Activated CD4-positive, CD25-positive, alpha-beta regulatory T cell treated with anti-CD3 and anti-CD28 coated beads, Interleukin-2, amount 50 U/mL, for 72 hours (primary cell): ENCODE measurements at regions not wholly inside any gene's neighbourhood (a gene's known extent, or its start where the extent isn't known, plus 50 kb on each side); places are given as distances from the start of the nearest gene placed in this dataset.
"Not testable (repeated sequence)": the region's sequence is repeated elsewhere in the genome, so short reads cannot be mapped to it uniquely, and the experiment has no call there.

Experiments used
- DNase-seq: peaks from one replicate; pipeline ENCODE4 v3.0.0; 2021

DNA sequence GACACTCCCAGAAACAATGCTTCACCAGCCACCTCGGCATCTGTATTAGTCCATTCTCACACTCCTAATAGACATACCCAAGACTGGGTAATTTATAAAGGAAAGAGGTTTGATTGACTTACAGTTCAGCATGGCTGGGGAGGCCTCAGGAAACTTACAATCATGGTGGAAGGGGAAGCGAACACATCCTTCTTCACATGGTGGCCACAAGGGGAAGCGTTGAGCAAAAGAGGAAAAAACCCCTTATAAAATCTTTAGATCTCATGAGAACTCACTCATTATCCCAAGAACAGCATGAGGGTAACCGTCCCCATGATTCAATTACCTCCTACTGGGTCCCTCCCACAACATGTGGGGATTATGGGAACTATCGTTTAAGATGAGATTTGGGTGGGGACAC is 140.9 kb downstream of the LIG4 start:
- not testable (repeated sequence) for DNase-seq

DNA sequence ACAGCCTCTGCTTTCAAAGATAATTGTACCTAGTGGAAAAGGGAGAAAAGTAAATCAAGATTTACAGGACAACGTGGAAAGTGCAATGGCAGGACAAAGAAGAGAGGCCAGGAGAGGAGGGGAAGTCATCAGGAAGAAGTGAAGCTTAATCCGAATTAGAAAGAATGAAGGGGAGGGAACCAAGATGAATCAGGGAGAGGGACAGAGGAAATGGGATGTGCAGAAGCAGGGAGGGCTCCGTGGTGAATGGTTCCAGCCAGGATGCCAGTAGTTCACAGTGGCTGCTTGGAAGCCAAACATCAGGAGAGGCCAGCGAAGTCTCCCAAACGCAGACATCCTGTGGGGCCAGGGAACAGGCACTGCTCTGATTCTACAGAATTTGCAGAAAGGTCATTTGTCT is 144.4 kb downstream of the LIG4 start:
- no peak for DNase-seq

DNA sequence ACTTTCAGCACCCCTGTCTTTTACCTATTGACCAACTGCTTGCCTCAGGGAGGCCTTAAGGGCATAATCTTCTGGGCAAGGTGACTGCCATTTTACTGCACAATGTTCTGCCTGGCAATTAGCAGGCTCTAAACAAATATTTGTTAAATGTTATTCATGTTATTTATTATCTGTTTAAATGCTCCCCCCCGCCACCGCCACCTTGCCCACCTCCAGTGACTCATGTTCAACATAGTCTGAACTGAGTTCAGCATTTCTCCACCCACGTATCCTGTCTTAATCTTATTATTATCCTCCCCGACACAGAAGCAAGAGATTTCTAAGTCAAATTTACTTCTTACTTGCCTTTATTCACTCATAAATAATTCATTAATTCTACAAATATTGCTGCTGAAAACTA is 144.8 kb downstream of the LIG4 start:
- no peak for DNase-seq

DNA sequence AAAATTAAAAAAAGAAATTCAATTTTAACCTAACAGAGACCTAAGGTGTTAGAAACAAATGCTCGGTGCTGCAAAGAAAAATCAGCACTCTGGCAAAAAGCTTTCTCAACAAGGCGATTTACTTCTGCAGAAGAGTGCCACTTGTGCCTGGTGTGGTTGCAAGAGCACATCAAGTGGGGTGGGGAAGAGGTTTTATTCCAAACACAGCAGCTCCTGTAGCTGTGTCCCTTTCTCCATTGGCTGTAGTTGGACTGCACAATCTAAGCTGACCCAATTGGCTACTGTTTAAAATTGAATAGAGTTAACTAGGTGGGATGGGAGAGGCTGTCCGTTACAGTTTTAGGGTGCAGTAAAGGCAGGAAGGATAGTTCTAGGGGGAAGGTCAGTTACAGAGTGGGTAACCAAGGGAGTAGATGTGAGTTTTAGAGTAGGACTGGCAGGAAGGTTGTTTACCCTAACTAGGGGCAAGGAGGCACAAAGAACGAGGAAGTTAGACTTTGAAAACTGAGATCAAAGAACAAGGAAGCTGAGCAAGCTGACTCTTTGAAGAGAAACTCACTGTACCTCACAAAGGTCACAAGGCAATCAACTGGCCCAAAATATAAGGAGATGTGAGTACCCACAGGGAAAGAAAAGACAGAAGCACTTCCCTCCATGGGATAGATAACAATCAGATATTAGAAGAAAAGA is 145.7 kb downstream of the LIG4 start:
- no peak for DNase-seq

DNA sequence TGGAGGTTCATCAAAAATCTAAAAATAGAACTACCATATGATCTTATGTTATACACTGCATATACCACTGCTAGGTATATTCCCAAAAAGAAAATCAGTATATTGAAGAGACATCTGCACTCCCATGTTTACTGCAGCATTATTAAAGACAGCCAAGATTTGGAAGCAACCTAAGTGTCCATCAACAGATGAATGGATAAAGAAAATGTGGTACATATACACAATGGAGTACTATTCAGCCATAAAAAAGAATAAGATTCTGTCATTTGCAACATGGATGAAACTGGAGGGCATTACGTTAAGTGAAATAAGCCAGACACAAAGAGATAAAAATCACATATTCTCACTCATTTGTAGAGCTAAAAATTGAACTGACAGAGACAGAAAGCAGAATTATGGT is 151.0 kb downstream of the LIG4 start:
- DNase-seq: not testable (repeated sequence)

DNA sequence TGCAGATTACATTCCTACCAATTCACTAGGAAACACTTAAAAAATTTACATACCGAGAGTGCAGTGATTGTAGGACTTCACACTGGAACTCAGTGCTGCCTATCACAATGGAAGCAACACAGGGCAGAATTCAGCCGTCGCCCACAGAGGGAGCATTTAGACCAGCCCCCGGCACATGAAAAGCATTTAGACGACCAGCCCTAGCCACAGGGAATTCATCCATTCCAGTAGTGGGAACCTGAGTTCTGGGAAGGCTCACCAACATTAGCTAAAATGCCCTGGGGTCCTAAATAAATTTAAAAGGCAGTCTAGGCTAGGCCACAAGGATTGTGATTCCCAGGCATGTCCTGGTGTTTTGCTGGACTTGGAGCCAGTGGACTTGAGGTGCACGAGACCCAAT is 155.2 kb downstream of the LIG4 start:
- DNase-seq: no peak

DNA sequence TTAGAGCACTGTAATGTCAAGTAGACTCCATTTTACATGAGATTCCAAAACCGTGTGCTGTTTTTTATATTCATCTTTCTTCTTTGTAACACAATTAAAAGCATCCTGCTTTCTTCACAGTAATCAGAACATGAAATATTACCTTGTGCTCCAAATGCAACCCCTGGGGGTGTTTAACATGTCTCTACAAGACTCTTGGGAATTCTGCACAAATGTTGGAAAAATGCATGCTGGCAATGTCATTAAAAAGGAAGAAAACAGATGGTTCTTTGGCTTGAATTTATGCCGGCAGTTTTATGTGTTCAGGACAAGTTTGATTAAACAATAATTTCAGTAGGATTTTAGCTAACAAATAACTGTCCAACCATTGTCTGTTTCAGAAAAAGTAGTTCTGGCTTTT is 159.1 kb downstream of the LIG4 start:
- no peak for DNase-seq

DNA sequence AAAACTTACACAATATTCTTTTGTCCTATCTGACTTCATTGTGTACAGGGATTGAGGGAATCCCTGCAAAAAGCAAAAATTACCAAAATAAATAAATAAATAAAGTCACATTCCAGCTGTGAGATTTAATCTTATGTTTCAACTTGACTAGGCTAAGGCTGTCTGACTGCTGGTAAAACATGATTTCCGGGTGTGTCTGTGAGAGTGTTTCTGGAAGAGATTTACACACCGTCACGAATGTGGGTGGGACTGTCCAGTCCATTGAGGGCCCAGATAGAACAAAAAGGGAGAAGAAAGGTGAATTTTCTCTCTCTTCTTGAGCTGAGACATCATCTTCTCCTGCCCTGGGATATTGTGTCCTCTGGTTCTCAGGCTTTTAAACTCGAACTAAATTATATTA is 166.1 kb downstream of the LIG4 start:
- DNase-seq: no peak

DNA sequence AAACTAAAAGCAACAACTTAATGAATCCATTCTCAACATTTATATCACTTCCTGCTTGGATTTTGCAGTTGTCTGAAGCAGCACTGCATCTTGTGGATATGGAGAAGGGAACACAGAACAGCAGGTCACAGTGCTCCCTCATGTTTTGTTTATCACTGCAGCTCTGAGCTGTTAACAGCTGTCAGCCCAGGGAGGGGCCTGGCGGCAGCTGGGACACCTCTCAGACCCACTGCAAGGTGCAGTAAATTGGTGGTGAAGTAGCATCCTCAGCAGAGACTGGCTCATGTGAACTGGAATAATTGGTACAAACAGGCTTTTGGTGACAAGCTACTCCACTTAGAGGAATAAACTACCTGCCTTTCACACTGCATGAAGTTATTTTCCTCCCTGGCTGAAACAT is 170.4 kb downstream of the LIG4 start:
- DNase-seq: no peak

DNA sequence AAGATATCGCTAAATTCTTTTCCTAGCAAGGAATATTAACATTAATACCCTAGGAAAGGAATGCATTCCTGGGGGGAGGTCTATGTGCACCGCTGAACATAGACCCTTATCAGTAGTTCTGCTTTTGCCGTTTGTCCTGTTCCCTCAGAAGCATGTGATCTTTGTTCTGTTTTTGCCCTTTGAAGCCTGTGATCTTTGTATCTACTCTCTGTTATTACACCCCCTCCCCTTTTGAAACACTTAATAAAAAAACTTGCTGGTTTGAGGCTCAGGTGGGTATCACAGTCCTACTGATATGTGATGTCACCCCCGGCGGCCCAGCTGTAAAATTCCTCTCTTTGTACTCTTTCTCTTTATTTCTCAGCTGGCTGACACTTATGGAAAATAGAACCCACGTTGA is 172.5 kb downstream of the LIG4 start:
- not testable (repeated sequence) for DNase-seq

DNA sequence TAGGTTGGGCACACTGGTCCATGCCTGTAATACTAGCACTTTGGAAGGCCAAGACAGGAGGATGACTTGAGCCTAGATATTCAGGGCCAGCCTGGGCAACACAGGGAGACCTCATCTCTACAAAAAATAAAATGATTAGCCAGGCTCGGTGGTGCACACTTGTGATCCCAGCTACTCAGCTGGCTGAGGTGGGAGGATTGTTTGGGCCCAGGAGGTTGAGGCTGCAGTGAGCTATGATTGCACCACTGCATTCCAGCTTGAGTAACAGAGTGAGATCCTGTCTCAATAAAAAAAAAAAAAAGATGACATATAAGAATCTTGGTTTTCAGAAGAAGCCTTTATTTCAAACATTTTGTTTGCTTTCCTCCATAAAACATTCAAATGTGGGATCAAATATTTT is 178.0 kb downstream of the LIG4 start:
- DNase-seq: no peak

DNA sequence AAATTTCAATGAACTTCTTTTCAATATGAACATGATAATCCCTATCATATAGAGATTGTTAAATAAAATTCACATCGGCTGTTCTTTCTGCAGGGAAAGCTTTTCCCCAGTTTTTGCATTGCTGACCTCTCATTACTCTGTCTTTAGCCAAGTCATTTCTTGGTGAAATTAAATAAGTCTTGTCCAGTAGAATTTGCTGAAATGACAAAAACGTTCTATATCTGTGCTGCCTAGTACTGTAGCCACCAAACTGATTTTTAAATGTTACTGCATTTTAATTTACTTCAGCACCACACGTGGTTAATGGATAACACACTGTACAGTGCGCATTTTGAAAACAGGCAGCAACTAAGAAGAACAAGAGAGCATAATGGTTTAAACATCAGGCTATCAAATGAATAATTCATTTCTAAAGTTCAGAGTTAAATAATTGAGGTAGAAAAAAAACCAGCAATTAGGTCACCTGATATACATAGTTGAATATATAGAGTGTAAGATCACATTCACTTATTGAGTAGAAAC is 178.9 kb downstream of the LIG4 start:
- DNase-seq: no peak

DNA sequence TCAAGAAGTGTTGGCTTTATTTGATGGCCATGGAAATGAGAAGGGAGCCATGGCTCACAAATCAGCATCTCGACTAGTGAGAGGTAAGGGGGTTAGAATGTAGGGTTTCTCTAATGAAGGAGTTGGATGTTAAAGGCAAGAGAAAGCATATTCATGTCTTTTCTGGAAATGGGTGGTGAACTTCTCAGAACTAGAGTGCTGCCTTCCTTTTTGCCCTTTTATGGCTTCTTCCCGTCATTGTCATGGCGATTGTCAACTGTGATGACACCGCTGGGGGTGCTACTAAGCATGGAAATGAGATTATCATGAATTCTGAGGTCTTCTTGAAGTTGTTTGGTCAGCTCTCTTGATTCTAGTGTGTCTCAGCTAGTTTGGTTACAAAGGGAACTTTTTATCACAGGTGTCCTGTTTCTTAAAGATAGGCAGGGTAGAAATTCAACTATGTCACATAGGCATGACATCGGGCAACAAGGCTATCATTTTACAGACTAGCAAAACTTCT is 180.4 kb downstream of the LIG4 start:
- DNase-seq: no peak

DNA sequence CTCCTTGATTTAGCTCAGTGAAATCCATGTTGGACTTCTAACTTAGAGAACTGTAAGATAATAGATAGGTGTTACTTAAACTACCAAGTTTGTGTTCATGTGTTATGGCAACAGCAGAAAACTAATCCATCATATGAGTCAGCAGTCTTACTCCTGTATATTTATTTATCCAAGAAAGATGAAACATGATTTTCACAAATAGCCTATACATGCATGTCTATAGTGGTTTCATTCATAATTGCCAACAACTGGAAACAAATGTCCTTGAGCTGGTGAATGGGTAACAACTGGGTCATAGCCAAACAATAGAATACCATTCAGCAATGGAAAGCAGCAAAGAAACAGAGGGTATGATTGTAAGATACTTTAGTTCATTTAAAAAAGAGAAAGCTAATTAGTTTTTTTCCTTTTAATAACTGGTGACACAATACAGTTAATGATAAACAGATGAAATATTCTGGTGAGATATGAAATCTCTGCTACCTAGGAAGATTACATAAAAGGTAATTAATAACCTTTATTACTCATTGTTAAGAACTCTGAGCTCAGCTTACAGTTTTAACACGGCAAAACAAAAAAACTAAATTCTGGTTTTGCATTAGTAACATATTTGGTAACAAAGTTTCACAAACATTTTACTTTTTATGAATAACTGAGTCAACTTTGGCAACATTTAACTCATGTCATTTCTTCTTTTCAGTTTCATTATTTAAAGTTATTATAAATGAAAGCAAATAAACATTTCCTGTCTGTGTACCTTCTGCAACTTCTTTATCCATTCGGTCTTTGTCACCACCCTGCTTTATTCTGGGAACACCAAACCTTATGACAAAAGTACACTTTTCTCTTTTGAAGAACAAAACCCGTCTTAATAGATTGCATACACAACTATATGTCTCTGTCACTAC is 181.3 kb downstream of the LIG4 start:
- DNase-seq: no peak

DNA sequence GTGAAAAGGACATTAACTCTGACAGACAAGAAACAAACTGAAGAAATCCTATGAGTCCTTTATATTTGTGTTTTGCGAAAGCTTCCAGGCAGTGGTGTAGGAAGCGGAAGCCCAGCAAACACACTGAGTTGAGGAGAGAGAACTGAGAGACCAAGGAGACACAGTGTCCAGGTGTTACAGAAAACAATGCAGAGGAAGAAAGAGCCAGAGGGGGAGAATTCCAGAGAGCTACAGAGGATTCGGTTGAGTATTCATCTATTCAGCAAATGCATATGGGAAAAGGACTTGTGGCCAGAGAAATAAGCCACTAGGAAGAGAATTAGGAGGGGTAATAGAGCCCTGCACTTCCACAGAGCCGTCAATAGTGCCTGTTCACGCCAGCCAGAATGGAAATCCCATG is 183.5 kb downstream of the LIG4 start:
- no peak for DNase-seq

DNA sequence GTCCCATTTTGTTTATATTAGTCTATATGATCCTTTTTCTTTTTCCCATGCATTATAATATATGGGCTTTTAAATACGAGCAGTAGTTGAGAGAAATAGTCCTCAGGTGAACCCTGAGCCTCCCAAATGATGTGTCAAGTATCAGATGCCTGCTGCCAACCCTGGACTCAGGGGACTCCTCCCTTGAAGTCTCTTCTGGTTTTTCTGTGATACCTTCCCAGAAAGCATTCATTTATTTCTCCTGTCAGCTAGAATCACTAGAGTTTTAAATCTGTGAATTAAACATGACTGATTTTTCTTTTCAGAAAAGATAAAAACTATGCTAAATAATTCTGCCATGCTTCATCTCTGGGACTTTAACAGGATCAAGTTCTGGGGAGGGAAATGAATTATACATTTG is 184.6 kb downstream of the LIG4 start:
- no peak for DNase-seq

DNA sequence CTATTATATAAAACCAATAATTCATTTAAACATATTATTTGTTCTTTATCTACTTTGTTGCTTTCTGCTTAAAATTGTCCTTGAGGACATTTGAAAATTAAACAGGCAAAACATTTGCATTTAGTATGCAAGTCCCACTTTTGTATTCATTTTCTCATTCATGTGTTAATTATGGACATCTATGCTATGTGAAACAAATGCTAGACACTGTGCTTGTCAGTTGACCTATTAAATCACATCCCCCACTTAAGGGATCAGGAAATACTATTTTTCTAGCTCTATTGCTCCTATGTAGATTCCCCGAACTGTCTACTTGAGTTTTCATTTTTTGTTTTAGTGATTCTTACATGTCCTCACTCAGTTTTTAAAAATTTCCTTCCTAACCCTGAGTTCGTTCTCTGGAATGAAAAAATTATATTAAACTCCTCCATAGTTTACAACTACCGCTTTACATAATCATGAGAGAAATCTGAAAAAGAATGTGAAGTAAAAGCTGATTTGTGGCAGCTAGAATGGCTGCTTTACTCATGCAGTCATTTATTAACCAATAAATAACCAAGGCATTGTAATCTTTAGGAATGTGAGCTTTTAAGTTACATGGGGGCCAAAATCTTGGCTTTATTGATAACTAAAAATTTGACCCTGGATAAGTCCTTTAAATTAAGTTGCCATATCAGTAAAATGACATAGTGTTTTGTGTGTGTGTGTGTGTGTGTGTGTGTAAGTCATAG is 188.5 kb downstream of the LIG4 start:
- DNase-seq: no peak

DNA sequence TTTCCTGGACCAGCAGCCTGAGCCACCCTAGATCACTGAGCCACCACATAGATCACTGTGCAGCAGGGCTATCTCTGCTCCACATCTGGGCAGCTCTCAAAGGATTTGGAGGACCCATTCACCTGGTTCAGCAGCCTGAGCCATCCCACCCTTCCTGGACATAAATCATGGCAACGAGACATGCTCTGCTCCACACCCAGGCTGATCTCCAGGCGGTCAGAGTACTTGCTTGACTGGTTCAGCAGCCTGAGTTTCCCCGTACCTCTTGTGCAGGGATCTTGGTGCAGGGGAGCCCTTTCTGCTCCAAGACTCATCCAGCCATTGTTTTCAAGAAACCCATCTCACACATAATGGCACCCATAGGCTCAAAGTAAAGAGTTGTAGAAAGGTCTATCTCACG is 195.3 kb downstream of the LIG4 start:
- DNase-seq: no peak

DNA sequence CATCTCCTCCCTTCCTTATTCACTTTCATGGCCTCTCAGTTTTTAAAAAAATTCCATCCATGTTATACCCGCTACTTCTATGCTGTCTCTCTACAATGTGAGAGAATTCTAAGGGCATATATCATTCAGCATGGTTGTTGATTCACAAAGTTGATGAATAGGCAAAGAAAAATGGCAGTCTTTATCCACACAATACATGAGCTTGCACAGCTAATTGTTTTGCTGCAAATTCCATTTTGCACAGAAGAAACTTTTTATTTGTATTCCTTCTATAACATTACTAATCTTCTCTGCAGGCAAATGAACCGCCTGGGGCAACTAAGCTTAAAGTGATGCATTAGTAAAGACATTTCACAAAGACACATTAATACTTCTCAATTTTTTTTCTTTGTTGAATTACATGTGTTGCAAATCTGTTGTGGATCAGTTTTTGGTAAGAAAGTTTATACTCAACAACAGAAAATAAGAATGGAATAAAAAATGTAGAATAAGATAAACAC is 196.9 kb downstream of the LIG4 start:
- no peak for DNase-seq

DNA sequence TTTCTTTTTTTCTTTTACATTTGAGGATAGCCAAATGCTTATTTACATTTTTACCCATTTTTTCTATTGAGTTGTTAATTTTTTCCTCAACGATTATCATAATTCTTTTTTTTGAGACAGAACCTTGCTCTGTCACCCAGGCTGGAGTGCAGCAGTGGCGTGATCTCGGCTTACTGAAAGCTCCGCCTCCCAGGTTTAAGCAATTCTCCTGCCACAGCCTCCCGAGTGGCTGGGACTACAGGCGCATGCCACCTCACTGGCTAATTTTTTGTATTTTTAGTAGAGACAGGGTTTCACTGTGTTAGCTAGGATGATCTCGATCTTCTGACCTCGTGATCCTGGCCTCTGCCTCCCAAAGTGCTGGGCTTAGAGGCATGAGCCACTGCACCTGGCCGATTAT is 208.7 kb downstream of the LIG4 start:
- DNase-seq: no peak

DNA sequence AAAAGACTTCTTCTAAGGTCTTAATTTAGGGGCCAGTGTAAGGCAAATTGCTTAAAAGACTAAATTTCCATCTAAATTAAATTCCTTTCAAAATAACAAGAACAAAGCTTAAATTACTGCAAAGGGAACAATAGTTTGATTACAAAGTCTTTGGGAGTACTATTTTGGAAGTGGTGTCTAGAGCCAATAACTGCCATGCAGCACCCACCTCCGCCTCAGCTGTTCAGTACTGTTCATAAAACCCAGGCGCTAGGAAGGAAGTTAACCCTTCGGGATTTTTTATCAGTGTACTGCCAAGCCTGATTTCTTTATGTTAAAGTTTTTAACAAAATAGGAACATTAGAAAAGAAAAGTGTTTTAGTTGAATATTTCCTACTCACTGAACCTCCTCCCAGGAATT is 210.1 kb downstream of the LIG4 start:
- DNase-seq: no peak

DNA sequence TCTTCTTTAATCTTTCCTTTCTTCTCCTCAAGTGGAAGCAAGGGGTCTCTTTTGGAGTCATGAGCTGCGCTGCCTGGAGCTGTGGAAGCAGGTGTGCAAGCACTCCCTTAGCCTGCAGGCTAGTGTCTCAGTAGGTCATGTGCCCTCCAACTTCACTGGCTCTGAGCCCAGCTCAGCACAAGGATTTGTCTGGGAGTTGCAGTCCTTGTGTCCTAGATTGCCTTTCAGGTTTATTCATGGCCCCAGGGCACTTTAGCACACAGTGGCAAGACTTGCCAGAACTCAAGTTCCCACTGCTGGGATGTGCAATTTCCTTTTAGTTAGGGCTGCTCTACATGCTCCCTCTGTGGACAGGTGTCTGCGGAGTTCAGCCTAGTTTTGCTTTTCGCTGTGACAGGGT is 211.7 kb downstream of the LIG4 start:
- no peak for DNase-seq

DNA sequence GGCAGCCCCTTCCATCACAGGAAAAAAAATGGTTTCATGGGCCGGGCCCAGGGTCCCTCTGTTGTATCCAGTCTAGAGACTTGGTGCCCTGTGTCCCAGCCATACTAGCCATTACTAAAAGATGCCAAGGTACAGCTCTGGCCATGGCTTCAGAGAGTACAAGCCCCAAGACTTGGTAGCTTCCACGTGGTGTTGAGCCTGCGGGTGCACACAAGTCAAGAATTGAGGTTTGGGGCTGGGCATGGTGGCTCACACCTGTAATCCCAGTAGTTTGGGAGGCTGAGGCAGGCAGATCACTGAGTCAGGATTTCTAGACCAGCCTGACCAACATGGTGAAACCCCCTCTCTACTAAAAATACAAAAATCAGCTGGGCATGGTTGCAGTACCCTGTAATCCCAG is 214.3 kb downstream of the LIG4 start:
- DNase-seq: no peak
